ENCODE measurements at regions not wholly inside any gene's neighbourhood (a gene's known extent, or its start where the extent isn't known, plus 50 kb on each side); places are given as distances from the start of the nearest gene placed in this dataset.

DNA sequence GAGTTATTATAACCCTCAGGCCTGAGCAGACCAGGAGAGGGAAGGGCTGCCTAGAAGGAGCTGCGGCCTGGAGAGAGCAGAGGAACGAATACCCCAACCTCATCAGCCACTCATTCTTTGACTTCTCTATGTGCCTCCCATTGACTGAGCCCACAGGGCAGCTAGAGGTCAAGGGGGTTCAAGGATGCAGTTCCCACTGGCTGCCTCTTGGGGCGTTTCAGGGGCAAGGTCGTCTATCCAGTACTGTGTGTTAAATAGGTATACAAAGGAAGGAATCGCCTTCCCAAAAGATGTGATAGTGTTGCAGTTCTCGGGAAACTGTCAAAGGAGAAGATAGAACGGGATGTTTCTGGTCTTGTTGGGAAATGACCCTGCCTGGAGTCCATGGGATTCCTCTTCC is 250.6 kb downstream of the PRDM2 start:
- Histone ChIP-seq H3K27me3 (no peaks in the 10 kb centered on the region; the same call in 1 of the 2 replicates), H3K9me3 (no peaks in the 10 kb centered on the region), H3K4me3 (no peak overlapping the region), H3K36me3 (no peaks in the 10 kb centered on the region)
- DNase-seq, result no peak

GRCh38 chr1:13951793-13952751 is 252.1 kb downstream of the PRDM2 start:
- Histone ChIP-seq H3K4me3 (no peak overlapping the region), H3K9me3 (no peaks in the 10 kb centered on the region), H3K27me3 (no peaks in the 10 kb centered on the region; the same call in 1 of the 2 replicates), H3K36me3 (no peaks in the 10 kb centered on the region)
- no peak for DNase-seq

GRCh38 chr1:13952985-13953384 is 253.0 kb downstream of the PRDM2 start:
- Histone ChIP-seq H3K4me3 (no peak overlapping the region), H3K27me3 (no peaks in the 10 kb centered on the region; the same call in 1 of the 2 replicates), H3K36me3 (no peaks in the 10 kb centered on the region), H3K9me3 (no peaks in the 10 kb centered on the region)
- DNase-seq, result no peak

DNA sequence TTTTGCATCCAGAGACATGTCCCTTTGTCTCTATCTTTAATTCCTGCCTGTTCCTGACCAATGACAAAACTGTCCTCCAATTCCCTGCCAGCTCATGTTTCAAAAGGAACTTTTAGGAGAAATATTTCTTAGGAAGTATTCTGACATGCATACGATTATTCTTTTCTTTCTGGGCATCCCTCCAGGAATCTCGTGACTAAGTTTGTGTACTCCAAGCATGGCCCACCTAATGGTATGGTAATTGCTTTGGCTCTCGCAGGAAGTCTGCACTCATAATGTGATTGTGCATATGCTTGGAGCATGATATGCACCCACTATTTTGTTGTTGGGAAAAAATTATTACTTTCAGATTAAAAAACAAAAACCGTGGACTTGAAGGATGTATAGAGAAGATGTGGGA is 256.4 kb downstream of the PRDM2 start:
- Histone ChIP-seq H3K4me3 (no peak overlapping the region), H3K9me3 (no peaks in the 10 kb centered on the region), H3K27me3 (no peaks in the 10 kb centered on the region; the same call in 1 of the 2 replicates), H3K36me3 (no peaks in the 10 kb centered on the region)
- DNase-seq, result peak; percentile 38

DNA sequence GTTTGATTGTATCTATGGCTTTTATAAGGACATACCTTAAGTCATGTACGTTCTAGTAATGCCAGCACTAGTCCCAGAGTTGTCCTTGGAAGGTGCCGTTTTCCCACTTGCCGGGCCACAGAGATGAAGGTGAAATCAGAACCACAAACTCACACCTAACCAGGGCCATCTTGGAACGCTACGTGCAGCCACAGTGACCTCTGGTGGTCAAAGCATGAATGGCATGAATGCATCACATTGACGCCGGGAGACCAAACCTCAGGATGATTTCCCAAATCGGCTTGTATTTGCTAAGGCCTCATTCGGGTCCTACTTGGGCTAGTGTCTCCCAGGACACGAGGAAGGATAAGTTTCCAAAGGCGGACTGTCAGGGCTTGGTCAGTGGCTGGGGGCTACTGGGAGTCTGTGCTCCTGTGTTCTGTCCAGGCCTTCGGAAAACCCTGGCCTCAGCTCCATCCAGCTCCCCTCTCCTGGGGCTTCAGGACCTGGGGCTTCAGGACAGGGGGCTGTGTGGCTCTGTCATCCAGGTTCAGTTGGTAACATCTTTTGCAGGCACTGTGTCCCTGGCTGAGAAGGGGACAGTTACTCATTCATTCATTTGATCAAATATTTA is 260.5 kb downstream of the PRDM2 start:
- H3K9me3 ChIP-seq, result no peaks in the 10 kb centered on the region
- H3K4me3 ChIP-seq, result no peak overlapping the region
- no peaks in the 10 kb centered on the region for H3K36me3 ChIP-seq
- H3K27me3 ChIP-seq, result no peaks in the 10 kb centered on the region
- peak; percentile 25 for DNase-seq

- DNase-seq, result no peak
- Histone ChIP-seq H3K9me3 (no peaks in the 10 kb centered on the region), H3K27me3 (no peaks in the 10 kb centered on the region), H3K4me3 (no peak overlapping the region), H3K36me3 (no peaks in the 10 kb centered on the region)
Measured at GRCh38 chr1:13964768-13965167, 264.8 kb downstream of the PRDM2 start.

- no peaks in the 10 kb centered on the region for H3K27me3 ChIP-seq
- DNase-seq, result peak; percentile 59
- no peaks in the 10 kb centered on the region for H3K9me3 ChIP-seq
Measured at GRCh38 chr1:13965770-13966398, 265.9 kb downstream of the PRDM2 start.

DNA sequence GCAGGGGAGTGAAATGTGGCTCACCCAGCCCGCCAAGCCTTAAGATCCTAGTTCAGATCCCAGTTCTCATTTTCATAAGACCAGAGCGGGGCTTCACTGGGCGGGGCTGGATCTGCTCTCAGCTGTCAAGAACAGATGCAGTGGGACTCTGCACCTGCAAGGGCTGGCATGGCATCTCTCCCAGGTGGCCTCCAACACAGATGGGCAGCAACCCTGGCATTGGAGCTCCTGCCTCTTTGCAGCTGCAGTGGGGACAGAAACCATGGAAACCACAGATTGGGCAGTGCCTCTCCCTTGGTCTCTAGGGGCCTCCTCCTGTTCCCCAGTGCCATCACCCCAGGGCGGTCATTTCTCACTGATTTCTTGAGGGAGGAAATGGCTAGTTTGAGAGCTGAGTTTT is 267.7 kb downstream of the PRDM2 start:
- no peaks in the 10 kb centered on the region for H3K9me3 ChIP-seq
- no peaks in the 10 kb centered on the region for H3K36me3 ChIP-seq
- H3K27me3 ChIP-seq, result no peaks in the 10 kb centered on the region
- H3K4me3 ChIP-seq, result no peak overlapping the region
- no peak for DNase-seq

More at GRCh38 chr1:13965770-13966398, 265.9 kb downstream of the PRDM2 start:
- H3K36me3 ChIP-seq, result no peaks in the 10 kb centered on the region
- H3K4me3 ChIP-seq, result no peak overlapping the region

DNA sequence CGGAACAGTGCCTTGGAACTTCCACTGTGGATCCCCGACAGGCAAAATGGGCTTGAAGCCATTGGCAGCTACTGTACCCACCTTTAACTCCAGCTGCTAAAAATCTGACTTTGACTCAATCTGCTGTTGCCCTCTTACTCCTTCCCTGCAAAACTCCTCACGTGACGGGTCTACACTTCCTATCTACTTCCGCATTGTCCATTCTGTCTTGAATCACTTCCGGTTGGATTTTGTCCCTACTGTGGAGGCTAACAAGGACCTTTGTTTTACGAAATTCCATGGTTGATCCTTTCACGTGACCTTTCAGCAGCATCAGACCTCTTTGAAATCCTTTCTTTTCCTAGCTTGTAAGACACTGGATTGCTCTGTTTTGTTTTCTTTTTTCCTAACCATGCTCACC is 268.4 kb downstream of the PRDM2 start:
- no peaks in the 10 kb centered on the region for H3K36me3 ChIP-seq
- no peaks in the 10 kb centered on the region for H3K27me3 ChIP-seq
- DNase-seq, result no peak
- no peaks in the 10 kb centered on the region for H3K9me3 ChIP-seq
- H3K4me3 ChIP-seq, result no peak overlapping the region

DNA sequence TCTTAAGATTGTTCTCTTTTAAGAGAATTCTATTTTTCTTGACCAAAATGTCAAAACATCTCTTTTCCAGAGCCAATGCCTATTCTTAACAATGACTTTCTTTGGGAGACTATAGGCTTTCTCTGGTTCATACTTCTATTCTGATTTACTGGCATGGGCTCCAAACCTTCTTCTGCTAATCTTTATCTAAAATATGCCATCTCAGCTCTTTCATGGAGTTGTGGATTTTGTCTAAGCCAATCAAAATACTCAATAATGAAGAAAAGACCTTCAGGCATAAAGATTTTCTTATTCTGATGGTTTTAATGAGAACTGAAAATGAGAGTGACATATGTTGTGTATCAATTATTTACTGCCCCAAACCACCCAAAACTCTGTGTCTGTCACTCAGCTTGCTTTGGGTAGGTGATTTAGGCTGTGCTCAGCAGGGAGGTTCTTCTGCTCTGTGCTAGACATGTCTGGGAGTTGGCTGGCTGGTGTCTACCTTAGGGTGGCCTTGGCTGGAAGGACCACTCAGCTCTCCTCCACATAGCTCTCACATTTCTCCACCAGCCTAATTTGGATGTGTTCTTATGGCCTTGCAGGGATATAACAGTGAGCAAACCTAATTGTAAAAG is 270.8 kb downstream of the PRDM2 start:
- Histone ChIP-seq H3K27me3 (no peaks in the 10 kb centered on the region), H3K9me3 (no peaks in the 10 kb centered on the region), H3K36me3 (no peaks in the 10 kb centered on the region), H3K4me3 (no peak overlapping the region)
- DNase-seq, result no peak

DNA sequence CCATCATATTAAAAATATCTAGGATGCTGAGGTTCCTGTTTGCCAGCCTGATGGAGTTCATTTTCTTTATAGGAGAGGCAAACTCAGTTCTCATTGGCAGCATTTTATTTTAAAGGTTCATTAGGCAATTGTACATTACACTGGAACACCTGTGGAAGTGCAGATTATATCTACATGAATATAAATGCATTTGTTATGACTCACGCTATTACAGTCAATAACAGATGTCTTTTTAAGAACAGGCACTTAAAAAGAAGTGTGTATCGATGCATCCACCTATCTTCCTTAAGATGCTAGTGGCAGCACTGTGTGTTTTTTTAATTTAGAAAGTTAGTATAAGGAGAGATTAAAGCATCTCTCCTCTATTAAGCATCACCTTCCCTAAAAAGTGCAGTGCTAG is 276.5 kb downstream of the PRDM2 start:
- Histone ChIP-seq H3K36me3 (no peaks in the 10 kb centered on the region), H3K4me3 (no peak overlapping the region), H3K27me3 (no peaks in the 10 kb centered on the region), H3K9me3 (no peaks in the 10 kb centered on the region)
- DNase-seq, result no peak

GRCh38 chr1:13981142-13981541 is 281.2 kb downstream of the PRDM2 start:
- H3K4me3 ChIP-seq, result no peak overlapping the region
- H3K9me3 ChIP-seq, result no peaks in the 10 kb centered on the region
- DNase-seq, result no peak
- no peaks in the 10 kb centered on the region for H3K36me3 ChIP-seq
- no peaks in the 10 kb centered on the region for H3K27me3 ChIP-seq

DNA sequence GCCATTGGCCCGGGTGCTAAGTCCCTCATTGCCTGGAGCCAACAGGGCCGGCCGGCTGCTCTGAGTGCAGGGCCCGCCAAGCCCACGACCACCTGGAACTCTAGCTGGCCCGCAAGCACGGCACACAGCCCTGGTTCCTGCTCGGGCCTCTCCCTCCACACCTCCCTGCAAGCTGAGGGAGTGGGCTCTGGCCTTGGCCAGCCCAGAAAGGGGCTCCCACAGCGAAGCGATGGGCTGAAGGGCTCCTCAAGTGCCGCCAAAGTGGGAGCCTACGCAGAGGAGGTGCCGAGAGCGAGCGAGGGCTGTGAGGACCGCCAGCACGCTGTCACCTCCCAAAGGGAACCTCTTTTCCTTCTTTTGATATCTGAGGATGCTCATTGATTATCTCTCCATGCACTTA is 283.4 kb downstream of the PRDM2 start:
- Histone ChIP-seq H3K36me3 (no peaks in the 10 kb centered on the region), H3K27me3 (no peaks in the 10 kb centered on the region), H3K9me3 (no peaks in the 10 kb centered on the region), H3K4me3 (no peak overlapping the region)
- DNase-seq, result no peak

GRCh38 chr1:13990939-13991338 is 291.0 kb downstream of the PRDM2 start:
- no peaks in the 10 kb centered on the region for H3K36me3 ChIP-seq
- H3K27me3 ChIP-seq, result no peaks in the 10 kb centered on the region
- no peak for DNase-seq
- H3K4me3 ChIP-seq, result no peak overlapping the region
- no peaks in the 10 kb centered on the region for H3K9me3 ChIP-seq

DNA sequence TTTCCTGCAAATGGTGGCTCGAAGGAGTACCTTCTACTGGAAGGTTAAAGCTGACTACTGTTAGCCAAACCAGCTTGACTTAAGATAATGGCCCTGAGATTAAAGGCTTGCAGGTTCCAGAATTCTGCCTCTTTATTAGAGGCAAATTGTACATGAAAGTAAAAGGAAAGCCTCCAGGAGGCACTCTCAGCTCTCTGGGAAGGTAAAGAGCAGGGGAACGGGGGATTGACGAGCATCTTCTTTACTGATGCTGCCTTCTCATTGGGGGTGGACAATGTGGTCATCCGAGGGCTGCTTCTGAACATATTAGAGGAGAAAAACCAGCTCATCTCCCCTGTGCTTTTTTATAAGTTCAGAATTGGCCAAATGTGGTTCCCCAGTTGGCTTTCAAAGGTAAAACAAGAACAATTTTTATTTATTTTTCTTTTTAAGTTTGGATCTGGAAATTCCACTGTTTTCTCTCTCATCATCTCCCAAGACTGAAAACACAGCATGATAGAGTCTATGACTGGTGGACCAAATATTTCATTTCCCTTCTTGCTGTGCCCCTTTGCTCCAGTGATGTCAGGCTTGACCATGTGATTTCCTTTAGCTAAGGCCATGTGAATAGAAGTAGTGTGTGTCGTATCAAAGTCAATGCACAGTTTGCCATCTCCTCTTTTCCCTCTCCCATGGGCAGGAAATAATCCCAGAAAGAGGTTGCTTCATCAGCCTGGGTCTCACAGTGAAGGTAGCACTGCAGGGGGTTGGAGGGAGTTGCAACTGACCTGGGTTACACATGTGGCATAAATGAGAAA is 292.7 kb downstream of the PRDM2 start:
- no peak for DNase-seq
- Histone ChIP-seq H3K4me3 (no peak overlapping the region), H3K9me3 (no peaks in the 10 kb centered on the region), H3K36me3 (no peaks in the 10 kb centered on the region), H3K27me3 (no peaks in the 10 kb centered on the region)

GRCh38 chr1:13994386-13994785 is 294.4 kb downstream of the PRDM2 start:
- Histone ChIP-seq H3K9me3 (no peaks in the 10 kb centered on the region; the same call in 1 of the 2 replicates), H3K36me3 (no peaks in the 10 kb centered on the region), H3K4me3 (no peak overlapping the region), H3K27me3 (no peaks in the 10 kb centered on the region)
- no peak for DNase-seq

All from MG63 (cell line).